NCI-H345 treated with DMSO at 0.1 percent for 48 hours (cell line): ENCODE measurements at regions not wholly inside any gene's neighbourhood (a gene's known extent, or its start where the extent isn't known, plus 50 kb on each side); places are given as distances from the start of the nearest gene placed in this dataset.

Source experiments
- DNase-seq: peaks from one replicate; lab custom pipeline; 2025; ENCODE audit not compliant: unreplicated experiment; lab: John Stamatoyannopoulos, UW

DNA sequence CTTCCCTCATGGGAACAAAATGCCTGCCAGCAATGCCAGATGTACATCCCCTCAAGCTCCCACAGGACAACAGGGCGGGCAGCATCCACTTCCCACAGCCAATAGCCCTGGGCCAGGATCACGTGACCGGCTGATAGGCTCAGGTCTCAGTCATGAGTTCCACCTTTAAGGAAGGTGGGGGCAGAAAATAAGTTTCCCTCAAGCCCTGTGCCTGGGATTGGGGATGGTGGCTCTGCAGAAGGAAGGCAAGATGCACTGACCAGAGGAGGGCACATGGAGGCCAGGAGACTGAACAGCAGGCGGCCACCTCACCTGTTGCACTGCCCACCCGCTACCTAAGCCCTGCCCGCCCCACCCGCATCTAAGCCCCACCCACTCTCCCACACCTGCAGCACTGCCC is 149.1 kb downstream of the BMP7 start:
- DNase-seq: no peak

DNA sequence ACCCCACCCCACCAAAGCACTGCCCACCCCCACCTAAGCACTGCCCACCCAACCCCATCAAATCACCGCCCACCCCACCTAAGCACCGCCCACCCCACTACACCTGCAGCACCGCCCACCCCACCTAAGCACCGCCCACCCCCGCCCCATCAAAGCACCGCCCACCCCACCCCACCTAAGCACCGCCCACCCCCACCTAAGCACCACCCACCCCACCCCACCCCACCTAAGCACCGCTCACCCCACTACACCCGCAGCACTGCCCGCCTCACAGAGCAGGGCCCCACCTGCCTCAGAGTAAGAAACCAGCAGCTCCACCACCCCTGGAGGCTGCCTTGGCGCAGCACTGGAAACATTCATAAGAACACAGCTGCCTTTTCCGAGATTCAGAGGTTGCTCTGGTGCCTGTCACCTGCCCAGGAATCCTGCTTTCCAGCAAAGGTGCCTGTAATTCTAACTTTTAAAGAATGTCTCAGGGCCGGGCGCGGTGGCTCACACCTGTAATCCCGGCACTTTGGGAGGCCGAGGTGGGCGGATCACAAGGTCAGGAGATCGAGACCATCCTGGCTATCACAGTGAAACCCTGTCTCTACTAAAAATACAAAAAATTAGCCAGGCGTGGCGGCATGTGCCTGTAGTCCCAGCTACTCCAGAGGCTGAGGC is 148.2 kb downstream of the BMP7 start:
- no peak for DNase-seq
